Choroid plexus epithelial cell (primary cell): ENCODE measurements at regions not wholly inside any gene's neighbourhood (a gene's known extent, or its start where the extent isn't known, plus 50 kb on each side); places are given as distances from the start of the nearest gene placed in this dataset.

ENCODE experiments used
- DNase-seq: peaks from one replicate; pipeline ENCODE4 v3.0.0-alpha.2; 2010; ENCODE audit warnings: low read depth
- H3K4me3 ChIP-seq: 2 replicates; pipeline ENCODE4 v1.5.1; 2011; ENCODE audit warnings: low read depth, mild to moderate bottlenecking, control low read depth, low read length, moderate library complexity
- CTCF ChIP-seq: conservative IDR thresholded peaks from 2 replicates; pipeline ENCODE4 v1.5.1; 2011; ENCODE audit warnings: low read depth, mild to moderate bottlenecking, control low read depth, inconsistent platforms, low read length, moderate library complexity

- no peak for TF ChIP-seq CTCF
- no peak overlapping the region for H3K4me3 ChIP-seq
- DNase-seq: no peak
Observed at GRCh38 chr7:15929411-15929810, 242.9 kb upstream of the MEOX2 start.

- DNase-seq: no peak
- H3K4me3 ChIP-seq: no peak overlapping the region
- TF ChIP-seq CTCF: no peak
Observed at GRCh38 chr7:15925608-15926007, 239.1 kb upstream of the MEOX2 start.

- no peak for DNase-seq
- no peak for TF ChIP-seq CTCF
- no peak overlapping the region for H3K4me3 ChIP-seq
Observed at GRCh38 chr7:15924910-15925309, 238.4 kb upstream of the MEOX2 start.

GRCh38 chr7:15922002-15922401 lies 235.5 kb upstream of the MEOX2 start:
- DNase-seq: no peak
- no peak for TF ChIP-seq CTCF
- H3K4me3 ChIP-seq: no peak overlapping the region

GRCh38 chr7:15921576-15921975 lies 235.1 kb upstream of the MEOX2 start:
- TF ChIP-seq CTCF: peak; percentile 41
- no peak overlapping the region for H3K4me3 ChIP-seq
- peak; percentile 23 for DNase-seq

GRCh38 chr7:15920953-15921352 lies 234.5 kb upstream of the MEOX2 start:
- H3K4me3 ChIP-seq: no peak overlapping the region
- DNase-seq: no peak

More at GRCh38 chr7:15920953-15921352, 234.5 kb upstream of the MEOX2 start:
- TF ChIP-seq CTCF: no peak
